ENCODE measurements at regions not wholly inside any gene's neighbourhood (a gene's known extent, or its start where the extent isn't known, plus 50 kb on each side); places are given as distances from the start of the nearest gene placed in this dataset.

- no peak for TF ChIP-seq TAF1 (IDR thresholded peaks at IDR 0.05; ENCODE audit: low read depth)
- no peak for TF ChIP-seq EP300 (IDR thresholded peaks at IDR 0.05; ENCODE audit: borderline replicate concordance)
- TF ChIP-seq TEAD4 (IDR thresholded peaks at IDR 0.05): no peak
- no peak for TF ChIP-seq CREB1 (IDR thresholded peaks at IDR 0.05; ENCODE audit: low read depth)
- no peak for TF ChIP-seq MAX (IDR thresholded peaks at IDR 0.05)
- TF ChIP-seq REST (IDR thresholded peaks at IDR 0.05; ENCODE audit: low read depth): no peak
Observed at GRCh38 chr10:3874990-3875841, 90.2 kb upstream of the KLF6 start.

Data from Ishikawa (cell line).